22Rv1 (cell line): ENCODE measurements at regions not wholly inside any gene's neighbourhood (a gene's known extent, or its start where the extent isn't known, plus 50 kb on each side); places are given as distances from the start of the nearest gene placed in this dataset.

Source experiments
- CTCF ChIP-seq: fragments of 450-650 bp; IDR thresholded peaks from 2 replicates; pipeline ENCODE4 v1.5.1; 2017; ENCODE audit warnings: mild to moderate bottlenecking
- ZFX ChIP-seq: fragments of 450-650 bp; IDR thresholded peaks from 2 replicates; pipeline ENCODE4 v1.6.1; 2017; ENCODE audit warnings: antibody characterized with exemption, borderline replicate concordance

GRCh38 chr6:77397561-77397960 is 65.7 kb downstream of the HTR1B start:
- TF ChIP-seq CTCF = no peak
- TF ChIP-seq ZFX = no peak
